ENCODE measurements at regions not wholly inside any gene's neighbourhood (a gene's known extent, or its start where the extent isn't known, plus 50 kb on each side); places are given as distances from the start of the nearest gene placed in this dataset.

DNA sequence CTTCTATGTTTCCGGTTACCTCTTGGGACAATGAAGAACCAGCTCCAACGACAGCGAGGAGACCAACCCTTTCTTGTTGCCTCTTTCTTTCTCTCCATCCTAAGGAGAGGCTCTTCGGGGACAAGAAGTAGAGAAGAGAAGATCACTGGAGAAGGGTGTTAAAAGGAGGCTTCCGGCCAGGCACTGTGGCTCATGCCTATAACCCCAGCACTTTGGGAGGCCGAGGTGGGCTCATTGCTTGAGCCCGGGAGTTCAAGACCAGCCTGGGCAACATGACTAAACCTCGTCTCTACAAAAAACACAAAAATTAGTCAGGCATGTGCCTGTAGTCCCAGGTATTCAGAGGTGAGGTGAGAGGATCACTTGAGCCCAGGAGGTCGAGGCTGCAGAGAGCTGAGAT, 90.8 kb upstream of the TNFAIP3 start:
- no peak overlapping the region for H4K8ac ChIP-seq (replicated peaks; ENCODE audit: insufficient read length, low read depth, low read length)
- TF ChIP-seq, protein P1, sequence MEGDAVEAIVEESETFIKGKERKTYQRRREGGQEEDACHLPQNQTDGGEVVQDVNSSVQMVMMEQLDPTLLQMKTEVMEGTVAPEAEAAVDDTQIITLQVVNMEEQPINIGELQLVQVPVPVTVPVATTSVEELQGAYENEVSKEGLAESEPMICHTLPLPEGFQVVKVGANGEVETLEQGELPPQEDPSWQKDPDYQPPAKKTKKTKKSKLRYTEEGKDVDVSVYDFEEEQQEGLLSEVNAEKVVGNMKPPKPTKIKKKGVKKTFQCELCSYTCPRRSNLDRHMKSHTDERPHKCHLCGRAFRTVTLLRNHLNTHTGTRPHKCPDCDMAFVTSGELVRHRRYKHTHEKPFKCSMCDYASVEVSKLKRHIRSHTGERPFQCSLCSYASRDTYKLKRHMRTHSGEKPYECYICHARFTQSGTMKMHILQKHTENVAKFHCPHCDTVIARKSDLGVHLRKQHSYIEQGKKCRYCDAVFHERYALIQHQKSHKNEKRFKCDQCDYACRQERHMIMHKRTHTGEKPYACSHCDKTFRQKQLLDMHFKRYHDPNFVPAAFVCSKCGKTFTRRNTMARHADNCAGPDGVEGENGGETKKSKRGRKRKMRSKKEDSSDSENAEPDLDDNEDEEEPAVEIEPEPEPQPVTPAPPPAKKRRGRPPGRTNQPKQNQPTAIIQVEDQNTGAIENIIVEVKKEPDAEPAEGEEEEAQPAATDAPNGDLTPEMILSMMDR (conservative IDR thresholded peaks at IDR 0.05), result no peak
- no peak overlapping the region for H2BK20ac ChIP-seq (ENCODE audit: low read depth, low read length, poor library complexity, severe bottlenecking)
- no peaks in the 10 kb centered on the region for H3K9me3 Mint-ChIP-seq
- no peak overlapping the region for H2BK120ac ChIP-seq (ENCODE audit: low read depth, low read length, poor library complexity, severe bottlenecking)
- no peak overlapping the region for H3T11ph ChIP-seq (ENCODE audit: low read length)
- H3K56ac ChIP-seq (ENCODE audit: insufficient read length, low read depth, low read length), result no peak overlapping the region
- H3K23me2 ChIP-seq (ENCODE audit: insufficient read length, low read depth, low read length, poor library complexity, severe bottlenecking), result no peaks in the 10 kb centered on the region
- no peak overlapping the region for H3K4ac ChIP-seq (ENCODE audit: low read depth, low read length)
- no peaks in the 10 kb centered on the region for H3K9me3 ChIP-seq (ENCODE audit: control insufficient read depth, low read depth, low read length)
- WGBS (ENCODE audit: extremely low coverage, insufficient read length, low lambda C conversion rate), result no CpG with 5 or more reads among the region's 9 CpGs
- H4K5ac ChIP-seq (ENCODE audit: insufficient read length, low read depth, low read length), result no peak overlapping the region
- no peak overlapping the region for H3K27ac ChIP-seq (ENCODE audit: insufficient read length, low read depth, low read length)
- H3K18ac ChIP-seq (ENCODE audit: insufficient read length, low read depth, low read length), result no peak overlapping the region
- H3K79me1 ChIP-seq (ENCODE audit: insufficient read depth, low read depth, low read length, poor library complexity, severe bottlenecking), result no peaks in the 10 kb centered on the region
- no peak overlapping the region for H2BK5ac ChIP-seq (ENCODE audit: insufficient read length, low read length)
- no peak for DNase-seq
- H2BK12ac ChIP-seq (ENCODE audit: insufficient read length, low read depth, low read length), result no peak overlapping the region
- H3K9ac ChIP-seq (ENCODE audit: extremely low read depth, insufficient read length, low read length), result no peak overlapping the region
- H3K4me3 Mint-ChIP-seq, result no peak overlapping the region
- no peaks in the 10 kb centered on the region for H3K27me3 ChIP-seq (ENCODE audit: insufficient read depth, low read length)
- H3K27ac Mint-ChIP-seq, result no peak overlapping the region
- no peak overlapping the region for H2BK15ac ChIP-seq (ENCODE audit: low read depth, low read length)
- no peak overlapping the region for H3K4me2 ChIP-seq (ENCODE audit: insufficient read depth, insufficient read length, low read length)
- no peak overlapping the region for H3K14ac ChIP-seq (ENCODE audit: insufficient read depth, low read length)
- H4K91ac ChIP-seq (ENCODE audit: insufficient read length, low read depth, low read length), result no peak overlapping the region
- H2AK5ac ChIP-seq (ENCODE audit: insufficient read length, low read length), result no peak overlapping the region
- no peak overlapping the region for H2AFZ ChIP-seq (ENCODE audit: low read length)
- no peaks in the 10 kb centered on the region for H3K27me3 Mint-ChIP-seq (ENCODE audit: low read depth)
- H3K23ac ChIP-seq (ENCODE audit: insufficient read length, low read depth, low read length), result no peak overlapping the region
- no peaks in the 10 kb centered on the region for H3K4me1 ChIP-seq (ENCODE audit: insufficient read depth, low read length)
- H3K79me2 ChIP-seq (ENCODE audit: insufficient read depth, low read length), result no peaks in the 10 kb centered on the region
- no peaks in the 10 kb centered on the region for H3K4me1 Mint-ChIP-seq
- H4K20me1 ChIP-seq (ENCODE audit: control insufficient read depth, insufficient read depth, insufficient read length), result no peaks in the 10 kb centered on the region
- no peaks in the 10 kb centered on the region for H3K36me3 Mint-ChIP-seq (ENCODE audit: insufficient read depth in 1 of 3, low read depth in 3 of 3)

All from H9 (cell line).